ENCODE measurements at regions not wholly inside any gene's neighbourhood (a gene's known extent, or its start where the extent isn't known, plus 50 kb on each side); places are given as distances from the start of the nearest gene placed in this dataset.

DNA sequence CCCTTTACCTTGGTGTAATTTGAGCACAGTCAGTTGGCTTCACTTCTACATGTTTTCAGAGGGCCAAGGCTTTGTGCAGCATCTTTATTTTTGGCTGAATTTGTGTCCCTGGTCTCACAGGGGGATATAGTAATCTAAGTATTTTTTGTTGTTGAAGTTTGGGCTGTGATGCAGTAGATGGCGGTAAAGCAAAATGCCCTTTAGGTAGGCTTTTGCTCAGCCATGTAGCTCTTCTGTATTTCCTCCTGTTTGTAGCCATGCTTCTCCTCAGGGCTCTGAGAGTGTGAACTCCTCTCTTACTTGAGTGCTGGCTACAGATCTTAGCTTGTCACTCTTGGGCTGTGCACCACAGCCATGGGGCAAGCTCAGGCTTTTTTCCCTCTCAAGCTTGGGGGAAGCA is 328.6 kb downstream of the SLITRK5 start:
- TF ChIP-seq POLR2A (IDR thresholded peaks at IDR 0.05) (no peak), EP300 (IDR thresholded peaks at IDR 0.05) (no peak)

Data from gastroesophageal sphincter (tissue), 2 donors.